ENCODE measurements at regions not wholly inside any gene's neighbourhood (a gene's known extent, or its start where the extent isn't known, plus 50 kb on each side); places are given as distances from the start of the nearest gene placed in this dataset.

- H4K20me1 ChIP-seq (ENCODE audit: insufficient read depth, low read length), result no peaks in the 10 kb centered on the region
- no peaks in the 10 kb centered on the region for H3K79me2 ChIP-seq (ENCODE audit: insufficient read depth, low read depth, low read length)
- ChIA-PET CTCF (ENCODE audit: unreplicated experiment) (no interaction called here), POLR2A (no interaction called here)
- TF ChIP-seq, protein P1, sequence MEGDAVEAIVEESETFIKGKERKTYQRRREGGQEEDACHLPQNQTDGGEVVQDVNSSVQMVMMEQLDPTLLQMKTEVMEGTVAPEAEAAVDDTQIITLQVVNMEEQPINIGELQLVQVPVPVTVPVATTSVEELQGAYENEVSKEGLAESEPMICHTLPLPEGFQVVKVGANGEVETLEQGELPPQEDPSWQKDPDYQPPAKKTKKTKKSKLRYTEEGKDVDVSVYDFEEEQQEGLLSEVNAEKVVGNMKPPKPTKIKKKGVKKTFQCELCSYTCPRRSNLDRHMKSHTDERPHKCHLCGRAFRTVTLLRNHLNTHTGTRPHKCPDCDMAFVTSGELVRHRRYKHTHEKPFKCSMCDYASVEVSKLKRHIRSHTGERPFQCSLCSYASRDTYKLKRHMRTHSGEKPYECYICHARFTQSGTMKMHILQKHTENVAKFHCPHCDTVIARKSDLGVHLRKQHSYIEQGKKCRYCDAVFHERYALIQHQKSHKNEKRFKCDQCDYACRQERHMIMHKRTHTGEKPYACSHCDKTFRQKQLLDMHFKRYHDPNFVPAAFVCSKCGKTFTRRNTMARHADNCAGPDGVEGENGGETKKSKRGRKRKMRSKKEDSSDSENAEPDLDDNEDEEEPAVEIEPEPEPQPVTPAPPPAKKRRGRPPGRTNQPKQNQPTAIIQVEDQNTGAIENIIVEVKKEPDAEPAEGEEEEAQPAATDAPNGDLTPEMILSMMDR (conservative IDR thresholded peaks at IDR 0.05; ENCODE audit: low read length), result no peak
- no peak for TF ChIP-seq EZH2phosphoT487 (IDR thresholded peaks at IDR 0.05; ENCODE audit: borderline replicate concordance, low read depth, low read length)
- no peak overlapping the region for H3K4me3 ChIP-seq (ENCODE audit: low read depth, low read length, poor library complexity, severe bottlenecking)
- no peak overlapping the region for H3K27ac ChIP-seq (ENCODE audit: low read depth, low read length, poor library complexity, severe bottlenecking)
- intact Hi-C loops (cut with micrococcal nuclease; ENCODE audit: unreplicated experiment), result no loop called here
- no peaks in the 10 kb centered on the region for H3K9me2 ChIP-seq (ENCODE audit: insufficient read depth, low read length)
- no TSS peak for BruUV-seq (replicated peaks)
- no peak overlapping the region for H3K4me2 ChIP-seq (ENCODE audit: low read length)
- no peaks in the 10 kb centered on the region for H3K9me3 ChIP-seq (ENCODE audit: low read length)
- H3K36me3 ChIP-seq (ENCODE audit: insufficient read depth, low read length), result no peaks in the 10 kb centered on the region
- DNase-seq (ENCODE audit: low spot score), result no peak
- no peak overlapping the region for H2AFZ ChIP-seq (ENCODE audit: low read length)
- H3K4me1 ChIP-seq (ENCODE audit: insufficient read depth, low read length, poor library complexity, severe bottlenecking), result no peaks in the 10 kb centered on the region
These were observed 195.5 kb downstream of the ETV1 start for GRCh38 chr7:13793926-13794325.

- no TSS peak for BruUV-seq (replicated peaks)
- ChIA-PET CTCF (ENCODE audit: unreplicated experiment) (no interaction called here), POLR2A (interaction anchor here (0.7 kb wide), 1 partner anchor 21 kb away, joined by 4 read pairs; no protein-coding TSS in a partner anchor)
- Histone ChIP-seq H3K79me2 (ENCODE audit: insufficient read depth, low read depth, low read length) (no peaks in the 10 kb centered on the region), H3K9me2 (ENCODE audit: insufficient read depth, low read length) (no peaks in the 10 kb centered on the region), H3K27ac (ENCODE audit: low read depth, low read length, poor library complexity, severe bottlenecking) (no peak overlapping the region), H3K4me1 (ENCODE audit: insufficient read depth, low read length, poor library complexity, severe bottlenecking) (no peaks in the 10 kb centered on the region), H4K20me1 (ENCODE audit: insufficient read depth, low read length) (no peaks in the 10 kb centered on the region), H3K9me3 (ENCODE audit: low read length) (no peaks in the 10 kb centered on the region), H3K36me3 (ENCODE audit: insufficient read depth, low read length) (no peaks in the 10 kb centered on the region), H3K4me3 (ENCODE audit: low read depth, low read length, poor library complexity, severe bottlenecking) (no peak overlapping the region), H2AFZ (ENCODE audit: low read length) (no peak overlapping the region), H3K4me2 (ENCODE audit: low read length) (no peak overlapping the region)
- DNase-seq (ENCODE audit: low spot score), result no peak
- intact Hi-C loops (cut with micrococcal nuclease; ENCODE audit: unreplicated experiment), result no loop called here
- TF ChIP-seq, protein P1 (conservative IDR thresholded peaks at IDR 0.05; ENCODE audit: low read length), result no peak
- TF ChIP-seq EZH2phosphoT487 (IDR thresholded peaks at IDR 0.05; ENCODE audit: borderline replicate concordance, low read depth, low read length), result no peak
These were observed 194.9 kb downstream of the ETV1 start for GRCh38 chr7:13794581-13794980.

- DNase-seq (ENCODE audit: low spot score), result no peak
- ChIA-PET POLR2A (no interaction called here), CTCF (ENCODE audit: unreplicated experiment) (no interaction called here)
- TF ChIP-seq, protein P1 (conservative IDR thresholded peaks at IDR 0.05; ENCODE audit: low read length), result no peak
- TF ChIP-seq EZH2phosphoT487 (IDR thresholded peaks at IDR 0.05; ENCODE audit: borderline replicate concordance, low read depth, low read length), result no peak
- Histone ChIP-seq H3K4me1 (ENCODE audit: insufficient read depth, low read length, poor library complexity, severe bottlenecking) (no peaks in the 10 kb centered on the region), H3K9me2 (ENCODE audit: insufficient read depth, low read length) (no peaks in the 10 kb centered on the region), H2AFZ (ENCODE audit: low read length) (no peak overlapping the region), H3K27ac (ENCODE audit: low read depth, low read length, poor library complexity, severe bottlenecking) (no peak overlapping the region), H3K4me3 (ENCODE audit: low read depth, low read length, poor library complexity, severe bottlenecking) (no peak overlapping the region), H3K36me3 (ENCODE audit: insufficient read depth, low read length) (no peaks in the 10 kb centered on the region), H3K4me2 (ENCODE audit: low read length) (no peak overlapping the region), H4K20me1 (ENCODE audit: insufficient read depth, low read length) (no peaks in the 10 kb centered on the region), H3K9me3 (ENCODE audit: low read length) (no peaks in the 10 kb centered on the region), H3K79me2 (ENCODE audit: insufficient read depth, low read depth, low read length) (no peaks in the 10 kb centered on the region)
- intact Hi-C loops (cut with micrococcal nuclease; ENCODE audit: unreplicated experiment), result no loop called here
- no TSS peak for BruUV-seq (replicated peaks)
These were observed 191.9 kb downstream of the ETV1 start for GRCh38 chr7:13797545-13797944.

Measured in OCI-LY7 (cell line).